ENCODE measurements at regions not wholly inside any gene's neighbourhood (a gene's known extent, or its start where the extent isn't known, plus 50 kb on each side); places are given as distances from the start of the nearest gene placed in this dataset.

DNA sequence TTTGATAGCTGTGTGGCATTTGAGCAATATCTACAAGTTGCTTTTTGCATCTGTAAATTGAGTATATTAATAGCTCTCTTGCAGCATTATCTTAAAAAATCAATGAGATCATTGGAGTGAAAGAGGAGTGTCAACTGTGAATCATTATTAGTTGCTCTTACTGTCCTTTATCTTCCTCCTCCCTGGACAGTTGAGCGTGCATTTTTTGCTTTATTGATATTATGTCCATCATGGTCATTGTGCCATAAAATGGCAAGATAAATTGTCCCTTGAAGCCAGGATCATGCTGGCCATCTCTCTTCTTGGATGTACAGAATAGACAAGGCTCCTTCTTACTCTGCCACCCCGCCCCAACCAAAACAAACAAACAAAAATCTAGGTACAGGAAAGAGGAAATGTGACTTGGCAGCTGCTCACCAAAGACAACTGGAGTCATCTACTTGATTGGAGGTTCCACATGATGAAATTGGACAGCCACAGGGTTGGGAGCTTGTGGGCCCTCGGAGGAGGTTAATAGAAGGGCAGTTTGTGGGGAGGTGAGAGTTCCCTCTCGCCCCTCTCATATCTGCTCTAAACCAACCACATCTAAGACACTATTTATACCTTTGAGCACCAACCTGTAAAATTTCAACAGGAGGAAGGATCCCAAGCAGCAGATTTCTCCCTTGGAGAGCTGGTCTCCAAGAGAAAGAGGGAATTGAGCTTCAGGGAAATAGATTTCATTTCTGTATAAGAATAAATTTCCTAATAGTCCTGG lies 252.7 kb downstream of the SKIDA1 start:
- TF ChIP-seq, protein P1, sequence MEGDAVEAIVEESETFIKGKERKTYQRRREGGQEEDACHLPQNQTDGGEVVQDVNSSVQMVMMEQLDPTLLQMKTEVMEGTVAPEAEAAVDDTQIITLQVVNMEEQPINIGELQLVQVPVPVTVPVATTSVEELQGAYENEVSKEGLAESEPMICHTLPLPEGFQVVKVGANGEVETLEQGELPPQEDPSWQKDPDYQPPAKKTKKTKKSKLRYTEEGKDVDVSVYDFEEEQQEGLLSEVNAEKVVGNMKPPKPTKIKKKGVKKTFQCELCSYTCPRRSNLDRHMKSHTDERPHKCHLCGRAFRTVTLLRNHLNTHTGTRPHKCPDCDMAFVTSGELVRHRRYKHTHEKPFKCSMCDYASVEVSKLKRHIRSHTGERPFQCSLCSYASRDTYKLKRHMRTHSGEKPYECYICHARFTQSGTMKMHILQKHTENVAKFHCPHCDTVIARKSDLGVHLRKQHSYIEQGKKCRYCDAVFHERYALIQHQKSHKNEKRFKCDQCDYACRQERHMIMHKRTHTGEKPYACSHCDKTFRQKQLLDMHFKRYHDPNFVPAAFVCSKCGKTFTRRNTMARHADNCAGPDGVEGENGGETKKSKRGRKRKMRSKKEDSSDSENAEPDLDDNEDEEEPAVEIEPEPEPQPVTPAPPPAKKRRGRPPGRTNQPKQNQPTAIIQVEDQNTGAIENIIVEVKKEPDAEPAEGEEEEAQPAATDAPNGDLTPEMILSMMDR (IDR thresholded peaks at IDR 0.05; ENCODE audit: control extremely low read depth, extremely low read depth, low read depth, missing control alignments) = no peak
- DNase-seq (ENCODE audit: extremely low spot score) = no peak

DNA sequence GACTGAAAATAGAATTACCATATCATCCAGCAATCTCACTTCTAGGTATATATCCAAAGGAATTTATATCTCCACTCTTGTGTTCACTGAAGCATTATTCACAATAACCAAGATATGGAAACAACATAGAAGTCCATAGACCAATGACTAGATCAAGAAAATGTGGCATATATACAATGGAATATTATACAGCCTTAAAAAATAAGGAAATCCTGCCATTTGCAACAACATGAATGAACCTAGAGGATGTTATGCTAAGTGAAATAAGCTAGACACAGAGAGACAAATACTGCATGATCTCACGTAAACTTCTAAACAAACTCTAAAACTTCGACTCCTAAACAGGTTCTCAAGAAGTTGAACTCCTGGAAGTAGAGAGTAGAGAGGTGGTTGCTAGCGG lies 254.5 kb downstream of the SKIDA1 start:
- POLR2A ChIA-PET = no interaction called here
- TF ChIP-seq, protein P1 (IDR thresholded peaks at IDR 0.05; ENCODE audit: control extremely low read depth, extremely low read depth, low read depth, missing control alignments) = no peak

More for the DNA sequence above, 252.7 kb downstream of the SKIDA1 start:
- POLR2A ChIA-PET = no interaction called here
- CTCF ChIA-PET = interaction anchor here (1.1 to 1.2 kb wide), 2 partner anchors 23 to 194 kb away, joined by 3 to 6 read pairs; no protein-coding TSS in a partner anchor

DNA sequence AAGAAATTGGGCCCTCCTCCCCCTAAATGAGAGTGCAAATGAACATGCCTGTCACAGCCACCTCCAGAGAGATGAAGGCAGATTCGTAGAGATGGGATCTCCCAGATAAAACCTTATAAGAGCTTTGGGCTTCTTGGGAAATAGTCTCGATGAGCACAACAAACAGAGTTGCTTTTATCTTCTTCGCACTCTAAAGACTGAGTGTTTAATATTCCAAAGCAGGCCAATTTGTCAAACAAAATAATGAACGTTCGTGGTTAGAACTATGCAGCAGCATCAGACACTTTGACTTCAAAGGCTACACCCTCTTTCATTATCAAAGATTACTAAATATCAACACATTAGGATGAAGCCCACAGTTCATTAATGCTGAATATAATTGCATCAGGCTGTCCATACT lies 256.2 kb downstream of the SKIDA1 start:
- POLR2A ChIA-PET = no interaction called here
- TF ChIP-seq, protein P1 (IDR thresholded peaks at IDR 0.05; ENCODE audit: control extremely low read depth, extremely low read depth, low read depth, missing control alignments) = no peak
- CTCF ChIA-PET = interaction anchor here (1.0 to 1.4 kb wide), 2 partner anchors 11 to 191 kb away, joined by 3 to 4 read pairs; no protein-coding TSS in a partner anchor
- DNase-seq (ENCODE audit: extremely low spot score) = no peak

More for the DNA sequence above, 254.5 kb downstream of the SKIDA1 start:
- CTCF ChIA-PET = no interaction called here
- no peak for DNase-seq (ENCODE audit: extremely low spot score)

DNA sequence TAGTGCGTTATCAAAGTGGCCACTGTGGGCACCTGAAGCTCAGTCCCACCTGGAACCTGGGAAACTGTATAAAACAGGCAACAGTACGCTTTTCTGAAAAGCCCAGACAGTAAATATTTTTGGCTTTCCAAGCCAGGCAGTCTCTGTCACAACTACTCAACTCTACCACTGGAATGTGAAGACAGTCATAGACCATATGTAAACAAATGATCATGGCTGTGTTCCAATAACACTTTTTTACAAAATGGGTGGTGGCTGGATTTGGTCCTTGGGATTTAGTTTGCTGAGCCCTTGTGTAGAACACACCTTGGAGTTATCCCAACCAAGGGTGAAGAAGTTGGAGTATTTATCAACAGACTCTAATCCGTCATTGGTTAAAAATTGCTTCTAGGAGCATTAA lies 259.9 kb downstream of the SKIDA1 start:
- POLR2A ChIA-PET = no interaction called here
- CTCF ChIA-PET = no interaction called here

DNA sequence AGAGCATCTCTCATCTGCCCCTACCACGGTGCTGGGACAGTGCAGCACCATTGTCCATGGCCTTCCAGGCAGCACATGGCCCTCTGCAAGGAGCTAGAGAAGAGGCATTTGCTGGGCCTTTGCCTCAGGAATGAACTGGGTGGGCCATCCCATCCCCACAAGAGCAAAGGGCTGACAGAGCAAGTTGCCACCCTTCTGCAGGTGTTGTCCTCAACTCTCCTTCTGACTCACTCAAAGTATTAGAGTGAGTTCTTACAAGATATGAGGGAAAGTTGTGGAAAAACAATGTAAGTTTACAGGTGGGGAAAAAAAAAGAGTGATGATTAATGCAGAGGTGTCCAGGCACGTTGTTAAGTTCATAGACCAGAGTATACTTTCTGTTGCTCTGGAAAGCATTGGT lies 261.2 kb downstream of the SKIDA1 start:
- TF ChIP-seq, protein P1 (IDR thresholded peaks at IDR 0.05; ENCODE audit: control extremely low read depth, extremely low read depth, low read depth, missing control alignments) = no peak

More for the DNA sequence above, 259.9 kb downstream of the SKIDA1 start:
- TF ChIP-seq, protein P1 (IDR thresholded peaks at IDR 0.05; ENCODE audit: control extremely low read depth, extremely low read depth, low read depth, missing control alignments) = no peak
- no peak for DNase-seq (ENCODE audit: extremely low spot score)

DNA sequence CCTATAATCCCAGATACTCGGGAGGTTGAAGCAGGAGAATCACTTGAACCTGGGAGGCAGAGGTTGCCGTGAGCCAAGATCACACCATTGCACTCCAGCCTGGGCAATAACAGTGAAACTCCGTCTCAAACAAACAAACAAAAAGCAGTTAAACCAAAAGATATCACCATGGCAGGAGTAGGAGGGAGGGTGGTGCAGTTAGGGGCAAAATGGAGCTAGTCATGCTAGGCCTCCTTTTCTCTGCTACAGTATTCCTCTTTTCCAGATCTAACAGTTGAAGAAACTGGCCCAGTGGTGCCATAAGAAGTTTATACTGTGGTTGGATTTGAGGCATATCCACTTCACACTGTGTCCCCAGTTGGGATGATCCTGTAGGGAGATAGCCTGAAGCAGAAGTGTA lies 261.6 kb downstream of the SKIDA1 start:
- ChIA-PET POLR2A (no interaction called here), CTCF (no interaction called here)
- TF ChIP-seq, protein P1 (IDR thresholded peaks at IDR 0.05; ENCODE audit: control extremely low read depth, extremely low read depth, low read depth, missing control alignments) = no peak
- no peak for DNase-seq (ENCODE audit: extremely low spot score)

More for the DNA sequence above, 261.2 kb downstream of the SKIDA1 start:
- ChIA-PET POLR2A (no interaction called here), CTCF (no interaction called here)
- DNase-seq (ENCODE audit: extremely low spot score) = no peak

Measured in GM10248 (cell line).